ENCODE measurements at regions not wholly inside any gene's neighbourhood (a gene's known extent, or its start where the extent isn't known, plus 50 kb on each side); places are given as distances from the start of the nearest gene placed in this dataset.

DNA sequence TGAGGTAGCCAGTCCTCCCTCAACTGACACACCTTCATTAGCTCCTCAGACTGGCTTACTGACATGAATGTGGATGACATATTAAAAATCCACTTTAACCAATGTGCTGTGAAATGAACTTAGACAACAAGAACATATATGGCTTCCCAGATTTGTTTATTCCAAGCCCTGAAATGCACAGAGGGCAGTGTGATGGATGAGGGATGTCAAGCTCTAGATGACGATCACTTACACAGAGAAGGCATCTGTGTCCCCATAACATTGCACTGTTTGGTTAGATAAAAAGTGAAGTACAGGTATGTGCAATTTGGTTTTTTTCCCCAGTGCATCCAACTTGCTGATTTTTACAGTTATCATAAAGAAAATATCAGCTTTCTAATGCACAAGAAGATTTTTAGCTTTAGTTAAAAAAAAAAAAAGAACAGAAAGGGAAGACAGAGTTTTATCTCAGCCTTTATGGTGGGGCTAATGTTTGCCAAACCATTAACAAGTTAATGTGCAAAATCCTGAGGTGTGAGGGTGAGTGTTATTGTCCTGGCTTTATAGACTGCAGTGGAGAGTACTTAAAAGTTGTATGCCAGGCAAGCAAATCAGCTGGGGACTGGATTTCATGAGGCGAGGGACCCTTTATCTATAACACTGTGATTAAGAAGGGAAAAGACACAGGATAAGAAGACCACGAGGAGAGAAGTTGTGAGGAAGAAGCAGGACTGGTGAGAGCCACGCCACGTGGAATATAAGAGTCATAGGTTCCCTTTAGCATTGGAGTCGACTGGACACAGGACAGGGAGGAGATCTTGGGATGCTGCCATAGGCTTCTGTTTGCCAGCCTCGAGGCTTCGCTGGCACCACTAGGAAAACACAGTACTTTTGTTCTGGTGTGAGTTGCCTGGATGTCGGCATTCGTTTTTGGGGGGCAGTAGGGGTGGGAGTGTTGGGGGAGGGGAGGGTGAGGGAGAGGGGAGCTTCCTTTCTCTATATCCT, 90.0 kb upstream of the BACH2 start:
- intact Hi-C loops (cut with DNase I; ENCODE audit: low total_unique reads) = no loop called here
- H3K36me3 ChIP-seq = no peaks in the 10 kb centered on the region
- H3K9me3 ChIP-seq = no peaks in the 10 kb centered on the region
- no peaks in the 10 kb centered on the region for H3K4me1 ChIP-seq
- no peak overlapping the region for H3K4me3 ChIP-seq
- H3K27me3 ChIP-seq = no peaks in the 10 kb centered on the region
- no peak for TF ChIP-seq POLR2A (IDR thresholded peaks at IDR 0.05)
- TF ChIP-seq, protein P1, sequence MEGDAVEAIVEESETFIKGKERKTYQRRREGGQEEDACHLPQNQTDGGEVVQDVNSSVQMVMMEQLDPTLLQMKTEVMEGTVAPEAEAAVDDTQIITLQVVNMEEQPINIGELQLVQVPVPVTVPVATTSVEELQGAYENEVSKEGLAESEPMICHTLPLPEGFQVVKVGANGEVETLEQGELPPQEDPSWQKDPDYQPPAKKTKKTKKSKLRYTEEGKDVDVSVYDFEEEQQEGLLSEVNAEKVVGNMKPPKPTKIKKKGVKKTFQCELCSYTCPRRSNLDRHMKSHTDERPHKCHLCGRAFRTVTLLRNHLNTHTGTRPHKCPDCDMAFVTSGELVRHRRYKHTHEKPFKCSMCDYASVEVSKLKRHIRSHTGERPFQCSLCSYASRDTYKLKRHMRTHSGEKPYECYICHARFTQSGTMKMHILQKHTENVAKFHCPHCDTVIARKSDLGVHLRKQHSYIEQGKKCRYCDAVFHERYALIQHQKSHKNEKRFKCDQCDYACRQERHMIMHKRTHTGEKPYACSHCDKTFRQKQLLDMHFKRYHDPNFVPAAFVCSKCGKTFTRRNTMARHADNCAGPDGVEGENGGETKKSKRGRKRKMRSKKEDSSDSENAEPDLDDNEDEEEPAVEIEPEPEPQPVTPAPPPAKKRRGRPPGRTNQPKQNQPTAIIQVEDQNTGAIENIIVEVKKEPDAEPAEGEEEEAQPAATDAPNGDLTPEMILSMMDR (IDR thresholded peaks at IDR 0.05) = no peak
- H3K27ac ChIP-seq = no peak overlapping the region
- DNase-seq = no peak

DNA sequence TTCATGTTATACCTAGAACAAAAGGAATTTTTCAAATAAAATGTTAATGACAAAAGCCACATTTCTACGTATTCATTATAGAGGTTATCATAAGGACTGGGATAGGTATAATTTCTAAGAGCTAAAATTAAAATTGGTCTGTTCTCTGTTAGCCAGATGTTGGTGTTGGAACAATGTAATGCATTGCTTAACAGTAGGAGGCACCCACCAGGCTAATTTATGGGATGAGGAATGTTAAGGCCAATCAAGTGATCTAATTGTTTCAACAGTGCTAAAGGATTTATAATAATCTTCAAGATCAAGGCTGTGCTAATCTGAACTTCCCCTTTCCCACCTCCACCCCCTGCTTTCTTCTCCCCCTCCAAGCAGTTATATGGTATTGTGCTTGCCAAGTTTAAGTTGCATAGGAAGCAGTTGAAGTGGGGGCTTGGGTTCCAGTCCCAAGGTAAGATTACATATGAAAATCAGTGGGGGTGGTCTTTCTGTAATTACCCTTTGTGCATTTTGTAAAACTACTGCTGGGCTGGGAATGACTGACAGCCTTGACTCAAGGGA, 89.2 kb upstream of the BACH2 start:
- H3K4me3 ChIP-seq = no peak overlapping the region
- DNase-seq = no peak
- H3K4me1 ChIP-seq = no peaks in the 10 kb centered on the region
- H3K9me3 ChIP-seq = no peaks in the 10 kb centered on the region
- H3K27me3 ChIP-seq = no peaks in the 10 kb centered on the region
- intact Hi-C loops (cut with DNase I; ENCODE audit: low total_unique reads) = no loop called here
- no peak overlapping the region for H3K27ac ChIP-seq
- no peak for TF ChIP-seq POLR2A (IDR thresholded peaks at IDR 0.05)
- TF ChIP-seq, protein P1 (IDR thresholded peaks at IDR 0.05) = no peak
- H3K36me3 ChIP-seq = no peaks in the 10 kb centered on the region

DNA sequence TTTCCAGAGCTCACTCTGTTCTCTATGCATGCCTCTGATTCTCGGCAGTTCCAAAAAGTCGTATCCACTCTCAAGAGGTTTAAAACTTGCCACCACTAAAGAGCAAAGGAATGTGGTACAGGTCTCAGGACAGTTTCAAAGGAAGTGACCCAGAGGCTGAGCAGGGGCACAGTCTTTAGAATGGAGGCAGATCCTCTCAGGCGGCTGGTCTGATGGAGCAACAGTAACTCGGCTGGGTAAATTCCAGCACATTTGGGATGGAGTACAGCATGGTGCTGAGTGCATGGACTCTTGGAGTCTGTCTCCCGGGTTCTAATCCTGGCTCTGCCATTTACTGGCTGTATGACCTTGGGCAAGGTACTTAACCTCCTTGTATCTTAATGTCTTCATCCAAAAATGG, 88.1 kb upstream of the BACH2 start:
- intact Hi-C loops (cut with DNase I; ENCODE audit: low total_unique reads) = no loop called here
- DNase-seq = no peak
- Histone ChIP-seq H3K36me3 (no peaks in the 10 kb centered on the region), H3K4me1 (no peaks in the 10 kb centered on the region), H3K27ac (no peak overlapping the region), H3K9me3 (no peaks in the 10 kb centered on the region), H3K4me3 (no peak overlapping the region), H3K27me3 (no peaks in the 10 kb centered on the region)
- TF ChIP-seq, protein P1 (IDR thresholded peaks at IDR 0.05) = no peak
- TF ChIP-seq POLR2A (IDR thresholded peaks at IDR 0.05) = no peak

DNA sequence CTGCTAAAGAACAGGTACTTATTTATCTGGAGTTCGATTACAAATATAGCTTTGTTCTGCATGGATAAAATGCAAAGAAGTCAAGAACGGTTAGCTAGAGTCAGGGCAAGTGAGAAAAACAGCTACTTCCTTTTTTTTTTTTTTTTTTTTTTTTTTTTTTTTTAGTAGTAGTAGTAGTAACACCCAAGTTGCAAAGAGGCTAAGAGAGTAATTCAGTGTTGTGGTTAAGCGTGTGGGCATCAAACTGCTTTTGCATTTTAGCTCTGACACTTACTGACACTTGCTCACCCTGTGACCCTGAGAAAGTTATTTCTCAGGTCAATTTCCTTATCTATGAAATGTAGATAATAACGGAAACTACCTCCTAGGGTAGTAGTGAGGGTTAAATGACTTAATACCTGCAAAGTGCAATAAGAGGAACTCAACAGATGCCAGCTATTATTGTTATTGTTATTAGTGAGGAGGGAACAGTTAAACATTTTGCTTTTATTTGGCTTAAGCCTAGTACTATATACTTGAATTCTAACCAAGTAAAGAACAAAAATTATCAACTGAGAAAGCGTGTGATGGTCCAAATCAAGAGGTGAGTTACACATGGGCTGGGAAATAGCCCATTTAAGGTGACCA, 86.7 kb upstream of the BACH2 start:
- no peak overlapping the region for H3K4me3 ChIP-seq
- intact Hi-C loops (cut with DNase I; ENCODE audit: low total_unique reads) = no loop called here
- H3K27me3 ChIP-seq = no peaks in the 10 kb centered on the region
- TF ChIP-seq, protein P1 (IDR thresholded peaks at IDR 0.05) = no peak
- TF ChIP-seq POLR2A (IDR thresholded peaks at IDR 0.05) = no peak
- no peak overlapping the region for H3K27ac ChIP-seq
- no peaks in the 10 kb centered on the region for H3K9me3 ChIP-seq
- no peaks in the 10 kb centered on the region for H3K4me1 ChIP-seq
- DNase-seq = no peak
- no peaks in the 10 kb centered on the region for H3K36me3 ChIP-seq

DNA sequence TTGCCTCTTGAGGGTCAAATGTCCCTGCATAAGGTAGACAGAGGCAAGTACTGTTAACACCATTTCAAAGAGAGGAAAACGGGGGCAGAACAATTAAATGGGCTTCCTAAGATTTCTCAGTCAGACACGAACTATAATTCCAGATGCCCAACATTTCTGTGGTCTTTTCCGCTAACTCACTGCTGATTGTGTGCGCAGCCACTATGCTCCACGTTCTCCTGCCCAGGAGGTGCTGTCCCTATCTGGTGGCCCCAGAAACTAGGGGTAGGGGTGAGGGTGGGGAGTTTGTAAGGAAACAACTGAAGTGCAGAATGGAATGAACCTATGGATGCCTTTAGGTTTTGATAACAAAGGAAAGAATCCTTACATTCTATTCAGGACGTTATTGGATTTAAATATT, 86.1 kb upstream of the BACH2 start:
- Histone ChIP-seq H3K27me3 (no peaks in the 10 kb centered on the region), H3K4me3 (no peak overlapping the region), H3K9me3 (no peaks in the 10 kb centered on the region), H3K36me3 (no peaks in the 10 kb centered on the region), H3K27ac (no peak overlapping the region), H3K4me1 (no peaks in the 10 kb centered on the region)
- no peak for DNase-seq
- TF ChIP-seq, protein P1 (IDR thresholded peaks at IDR 0.05) = no peak
- TF ChIP-seq POLR2A (IDR thresholded peaks at IDR 0.05) = no peak
- intact Hi-C loops (cut with DNase I; ENCODE audit: low total_unique reads) = no loop called here

Data from uterus (tissue), 3 donors.